Gastrocnemius medialis (tissue), 4 donors: ENCODE measurements at regions not wholly inside any gene's neighbourhood (a gene's known extent, or its start where the extent isn't known, plus 50 kb on each side); places are given as distances from the start of the nearest gene placed in this dataset.

Experiments
- CTCF ChIP-seq, 5 experiments: fragments of 450-650 bp in 3 of 5; fragments of 200-600 bp in 2 of 5; sonication (generic) in 2 of 5; IDR thresholded peaks in 4 of 5; conservative IDR thresholded peaks in 1 of 5; 1 replicate in 4 of 5; 2 replicates in 1 of 5; pipeline ENCODE4 v1.5.1; 2016 to 2019; ENCODE audit warnings: antibody characterized with exemption in 5 of 5, mild to moderate bottlenecking in 3 of 5, moderate library complexity in 3 of 5
- POLR2A ChIP-seq, 2 donors: fragments of 450-650 bp; IDR thresholded peaks; one replicate each; pipeline ENCODE4 v1.6.1; 2017; ENCODE audit warnings: antibody characterized with exemption in 2 of 2, mild to moderate bottlenecking in 2 of 2, moderate library complexity in 2 of 2

GRCh38 chr3:109784852-109785631 is 447.7 kb upstream of the DPPA4 start:
- TF ChIP-seq CTCF (IDR thresholded peaks at IDR 0.05 in 4 of 5, conservative IDR thresholded peaks at IDR 0.05 in 1 of 5) (no peak), POLR2A (IDR thresholded peaks at IDR 0.05) (no peak)
